GM18511 (cell line): ENCODE measurements at regions not wholly inside any gene's neighbourhood (a gene's known extent, or its start where the extent isn't known, plus 50 kb on each side); places are given as distances from the start of the nearest gene placed in this dataset.
"Not testable (repeated sequence)": the region's sequence is repeated elsewhere in the genome, so short reads cannot be mapped to it uniquely, and the experiment has no call there.

Source experiments
- ATAC-seq: cut with Tn5 transposase; IDR thresholded peaks from one replicate; pipeline ENCODE4 v1.9.1; 2021; ENCODE audit warnings: mild to moderate bottlenecking, moderate library complexity; ENCODE audit not compliant: unreplicated experiment

GRCh38 chr6:40160826-40161225 is 226.6 kb upstream of the MOCS1 start:
- ATAC-seq: no peak

- no peak for ATAC-seq
Measured at GRCh38 chr6:40159865-40160264, 225.6 kb upstream of the MOCS1 start.

GRCh38 chr6:40152701-40153436 is 218.6 kb upstream of the MOCS1 start:
- no peak for ATAC-seq

- no peak for ATAC-seq
Measured at GRCh38 chr6:40152196-40152595, 217.9 kb upstream of the MOCS1 start.

- ATAC-seq: peak; percentile 99
Measured at GRCh38 chr6:40148882-40149573, 214.8 kb upstream of the MOCS1 start.

- no peak for ATAC-seq
Measured at GRCh38 chr6:40146902-40147301, 212.6 kb upstream of the MOCS1 start.

GRCh38 chr6:40139447-40139846 is 205.2 kb upstream of the MOCS1 start:
- ATAC-seq: no peak

GRCh38 chr6:40138273-40138720 is 204.0 kb upstream of the MOCS1 start:
- ATAC-seq: peak; percentile 72

GRCh38 chr6:40135491-40136072 is 201.3 kb upstream of the MOCS1 start:
- ATAC-seq: no peak

- not testable (repeated sequence) for ATAC-seq
Measured at GRCh38 chr6:40133981-40134380, 199.7 kb upstream of the MOCS1 start.

GRCh38 chr6:40131675-40132074 is 197.4 kb upstream of the MOCS1 start:
- no peak for ATAC-seq

GRCh38 chr6:40128127-40128526 is 193.9 kb upstream of the MOCS1 start:
- no peak for ATAC-seq

- ATAC-seq: no peak
Measured at GRCh38 chr6:40125680-40126394, 191.6 kb upstream of the MOCS1 start.

- ATAC-seq: no peak
Measured at GRCh38 chr6:40124924-40125323, 190.7 kb upstream of the MOCS1 start.

- no peak for ATAC-seq
Measured at GRCh38 chr6:40116832-40117231, 182.6 kb upstream of the MOCS1 start.

- no peak for ATAC-seq
Measured at GRCh38 chr6:40112350-40112749, 178.1 kb upstream of the MOCS1 start.

GRCh38 chr6:40108736-40109135 is 174.5 kb upstream of the MOCS1 start:
- ATAC-seq: no peak

GRCh38 chr6:40106840-40107239 is 172.6 kb upstream of the MOCS1 start:
- no peak for ATAC-seq

- ATAC-seq: no peak
Measured at GRCh38 chr6:40098774-40099173, 164.5 kb upstream of the MOCS1 start.

- ATAC-seq: no peak
Measured at GRCh38 chr6:40097590-40097989, 163.3 kb upstream of the MOCS1 start.

- no peak for ATAC-seq
Measured at GRCh38 chr6:40083141-40083920, 149.1 kb upstream of the MOCS1 start.
